MM.1S (cell line): ENCODE measurements at regions not wholly inside any gene's neighbourhood (a gene's known extent, or its start where the extent isn't known, plus 50 kb on each side); places are given as distances from the start of the nearest gene placed in this dataset.

Experiments
- DNase-seq: peaks from one replicate; pipeline ENCODE4 v3.0.0-alpha.2; 2015
- H2AFZ ChIP-seq: fragments of 300-600 bp; sonication (generic); 2 replicates; pipeline ENCODE4 v1.6.0; 2016; ENCODE audit warnings: antibody characterized with exemption, low read length
- H3F3A ChIP-seq: fragments of 300-600 bp; sonication (generic); 2 replicates; pipeline ENCODE4 v1.6.1; 2016; ENCODE audit warnings: mild to moderate bottlenecking, antibody characterized with exemption, low read length, moderate library complexity, mixed read lengths; ENCODE audit not compliant: insufficient read depth
- H3K27ac ChIP-seq: fragments of 300-600 bp; sonication (generic); 2 replicates; pipeline ENCODE4 v1.5.1; 2016; ENCODE audit warnings: mild to moderate bottlenecking, low read length
- H3K27me3 ChIP-seq: fragments of 300-600 bp; sonication (generic); replicated peaks from 2 replicates; pipeline ENCODE4 v1.6.0; 2016; ENCODE audit warnings: low read length; ENCODE audit not compliant: insufficient read depth
- H3K36me3 ChIP-seq: fragments of 300-600 bp; sonication (generic); replicated peaks from 2 replicates; pipeline ENCODE4 v1.6.1; 2016; ENCODE audit warnings: mild to moderate bottlenecking, low read length, mixed read lengths; ENCODE audit not compliant: insufficient read depth
- H3K4me1 ChIP-seq: fragments of 300-600 bp; sonication (generic); 2 replicates; pipeline ENCODE4 v1.6.1; 2016; ENCODE audit warnings: low read length, mixed read lengths
- H3K4me2 ChIP-seq: fragments of 300-600 bp; sonication (generic); 2 replicates; pipeline ENCODE4 v1.6.0; 2016; ENCODE audit warnings: low read depth, low read length
- H3K4me3 ChIP-seq: fragments of 300-600 bp; sonication (generic); 2 replicates; pipeline ENCODE4 v1.5.1; 2016; ENCODE audit warnings: low read length, mixed read lengths
- H3K79me2 ChIP-seq: fragments of 300-600 bp; sonication (generic); 2 replicates; pipeline ENCODE4 v1.6.1; 2016; ENCODE audit warnings: mixed run types, low read length, mixed read lengths
- H3K9ac ChIP-seq: fragments of 300-600 bp; sonication (generic); 2 replicates; pipeline ENCODE4 v1.6.1; 2016; ENCODE audit warnings: low read length, mixed read lengths
- H3K9me2 ChIP-seq: fragments of 300-600 bp; sonication (generic); replicated peaks from 2 replicates; pipeline ENCODE4 v1.6.1; 2016; ENCODE audit warnings: mild to moderate bottlenecking, low read length, mixed read lengths; ENCODE audit not compliant: insufficient read depth
- H3K9me3 ChIP-seq: fragments of 300-600 bp; sonication (generic); replicated peaks from 2 replicates; pipeline ENCODE4 v1.6.1; 2016; ENCODE audit warnings: mild to moderate bottlenecking, low read length, mixed read lengths; ENCODE audit not compliant: insufficient read depth
- H4K20me1 ChIP-seq: fragments of 300-600 bp; sonication (generic); 2 replicates; pipeline ENCODE4 v1.6.1; 2016; ENCODE audit warnings: mild to moderate bottlenecking, low read length, moderate library complexity, mixed read lengths; ENCODE audit not compliant: insufficient read depth
- CTCF ChIP-seq: fragments of 300-600 bp; sonication (generic); IDR thresholded peaks from 2 replicates; pipeline ENCODE4 v1.5.1; 2016; ENCODE audit warnings: antibody characterized with exemption, low read length, mixed read lengths
- EZH2 ChIP-seq: fragments of 300-600 bp; sonication (generic); optimal IDR thresholded peaks from 2 replicates; pipeline ENCODE3; 2017; ENCODE audit warnings: low read depth, mild to moderate bottlenecking, antibody characterized with exemption, low read length, mixed read lengths
- EZH2phosphoT487 ChIP-seq: fragments of 300-600 bp; sonication (generic); IDR thresholded peaks from 2 replicates; pipeline ENCODE4 v1.6.1; 2018; ENCODE audit warnings: antibody characterized with exemption, low read length

- no peaks in the 10 kb centered on the region for H3K79me2 ChIP-seq
- H3K9ac ChIP-seq, result no peak overlapping the region
- no peak overlapping the region for H3K4me2 ChIP-seq
- no peaks in the 10 kb centered on the region for H3K9me2 ChIP-seq
- H3K36me3 ChIP-seq, result no peaks in the 10 kb centered on the region
- no peaks in the 10 kb centered on the region for H3K27me3 ChIP-seq
- no peak overlapping the region for H2AFZ ChIP-seq
- H3F3A ChIP-seq, result no peaks in the 10 kb centered on the region
- H3K9me3 ChIP-seq, result no peaks in the 10 kb centered on the region
- DNase-seq, result no peak
- no peak overlapping the region for H3K27ac ChIP-seq
- H4K20me1 ChIP-seq, result no peaks in the 10 kb centered on the region
- TF ChIP-seq CTCF (no peak), EZH2phosphoT487 (no peak)
- no peaks in the 10 kb centered on the region for H3K4me1 ChIP-seq
- no peak overlapping the region for H3K4me3 ChIP-seq
Measured at GRCh38 chr4:114273238-114273637, 293.8 kb upstream of the ARSJ start.

GRCh38 chr4:114277690-114278089 lies 298.2 kb upstream of the ARSJ start:
- no peaks in the 10 kb centered on the region for H4K20me1 ChIP-seq
- H3K9ac ChIP-seq, result no peak overlapping the region
- H3K27ac ChIP-seq, result no peak overlapping the region
- TF ChIP-seq CTCF (no peak), EZH2phosphoT487 (no peak), EZH2 (no peak)
- H3K9me2 ChIP-seq, result no peaks in the 10 kb centered on the region
- no peak for DNase-seq
- no peaks in the 10 kb centered on the region for H3F3A ChIP-seq
- no peaks in the 10 kb centered on the region for H3K9me3 ChIP-seq
- H3K4me1 ChIP-seq, result no peaks in the 10 kb centered on the region
- no peak overlapping the region for H2AFZ ChIP-seq
- no peaks in the 10 kb centered on the region for H3K79me2 ChIP-seq
- no peaks in the 10 kb centered on the region for H3K27me3 ChIP-seq
- H3K4me3 ChIP-seq, result no peak overlapping the region
- no peak overlapping the region for H3K4me2 ChIP-seq
- no peaks in the 10 kb centered on the region for H3K36me3 ChIP-seq

- Histone ChIP-seq H3K9me3 (no peaks in the 10 kb centered on the region), H3K79me2 (no peaks in the 10 kb centered on the region), H3K27ac (no peak overlapping the region), H3K4me1 (no peaks in the 10 kb centered on the region), H3K9me2 (no peaks in the 10 kb centered on the region), H3K4me3 (no peak overlapping the region), H3K9ac (no peak overlapping the region), H3K27me3 (no peaks in the 10 kb centered on the region), H3K36me3 (no peaks in the 10 kb centered on the region), H2AFZ (no peak overlapping the region), H3K4me2 (no peak overlapping the region), H4K20me1 (no peaks in the 10 kb centered on the region), H3F3A (no peaks in the 10 kb centered on the region)
- no peak for DNase-seq
- no peak for TF ChIP-seq EZH2phosphoT487
- no peak for TF ChIP-seq EZH2
- TF ChIP-seq CTCF, result no peak
Measured at GRCh38 chr4:114279066-114279465, 299.6 kb upstream of the ARSJ start.
